ENCODE measurements at regions not wholly inside any gene's neighbourhood (a gene's known extent, or its start where the extent isn't known, plus 50 kb on each side); places are given as distances from the start of the nearest gene placed in this dataset.

DNA sequence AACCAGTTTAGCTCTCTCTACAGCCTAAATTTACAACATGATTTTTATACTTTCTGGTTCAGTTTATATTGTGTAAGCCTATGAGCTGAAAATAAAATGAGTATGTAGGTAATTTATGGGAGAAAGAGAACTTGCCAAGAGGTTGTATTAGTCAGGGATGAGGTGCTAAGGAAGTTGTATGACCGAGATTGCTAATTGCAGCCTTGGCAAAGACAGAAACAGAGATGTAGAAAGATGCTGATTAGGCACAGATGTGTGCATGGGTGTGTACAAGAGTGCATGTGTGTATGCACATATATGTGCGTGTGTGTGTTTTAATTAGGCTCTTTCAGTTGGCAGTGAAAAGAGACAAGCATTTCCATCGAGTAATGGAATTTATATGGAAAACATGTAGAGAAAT is 213.9 kb downstream of the FBXO15 start:
- Mint-ChIP-seq H3K4me1 (no peaks in the 10 kb centered on the region), H3K4me3 (no peak overlapping the region), H3K9me3 (peaks cover 0 to 2% of the 10 kb centered on the region in 2 experiments; a peak in 2 of 5 replicates), H3K27me3 (ENCODE audit: low read depth) (peaks cover 2% of the 10 kb centered on the region), H3K27ac (no peak overlapping the region), H3K36me3 (ENCODE audit: insufficient read depth in 1 of 3, low read depth in 3 of 3) (no peaks in the 10 kb centered on the region)
- H3K4me1 ChIP-seq (ENCODE audit: insufficient read depth, low read length) = no peaks in the 10 kb centered on the region
- H3K56ac ChIP-seq (ENCODE audit: insufficient read length, low read depth, low read length) = no peak overlapping the region
- H3K9ac ChIP-seq (ENCODE audit: extremely low read depth, insufficient read length, low read length) = no peak overlapping the region
- no peak overlapping the region for H3K14ac ChIP-seq (ENCODE audit: insufficient read depth, low read length)
- H3K27ac ChIP-seq (ENCODE audit: insufficient read length, low read depth, low read length) = no peak overlapping the region
- no peak overlapping the region for H2BK15ac ChIP-seq (ENCODE audit: low read depth, low read length)
- H2AFZ ChIP-seq (ENCODE audit: low read length) = no peak overlapping the region
- no peak for DNase-seq
- TF ChIP-seq, protein P1, sequence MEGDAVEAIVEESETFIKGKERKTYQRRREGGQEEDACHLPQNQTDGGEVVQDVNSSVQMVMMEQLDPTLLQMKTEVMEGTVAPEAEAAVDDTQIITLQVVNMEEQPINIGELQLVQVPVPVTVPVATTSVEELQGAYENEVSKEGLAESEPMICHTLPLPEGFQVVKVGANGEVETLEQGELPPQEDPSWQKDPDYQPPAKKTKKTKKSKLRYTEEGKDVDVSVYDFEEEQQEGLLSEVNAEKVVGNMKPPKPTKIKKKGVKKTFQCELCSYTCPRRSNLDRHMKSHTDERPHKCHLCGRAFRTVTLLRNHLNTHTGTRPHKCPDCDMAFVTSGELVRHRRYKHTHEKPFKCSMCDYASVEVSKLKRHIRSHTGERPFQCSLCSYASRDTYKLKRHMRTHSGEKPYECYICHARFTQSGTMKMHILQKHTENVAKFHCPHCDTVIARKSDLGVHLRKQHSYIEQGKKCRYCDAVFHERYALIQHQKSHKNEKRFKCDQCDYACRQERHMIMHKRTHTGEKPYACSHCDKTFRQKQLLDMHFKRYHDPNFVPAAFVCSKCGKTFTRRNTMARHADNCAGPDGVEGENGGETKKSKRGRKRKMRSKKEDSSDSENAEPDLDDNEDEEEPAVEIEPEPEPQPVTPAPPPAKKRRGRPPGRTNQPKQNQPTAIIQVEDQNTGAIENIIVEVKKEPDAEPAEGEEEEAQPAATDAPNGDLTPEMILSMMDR (conservative IDR thresholded peaks at IDR 0.05) = no peak
- H3K4ac ChIP-seq (ENCODE audit: low read depth, low read length) = no peak overlapping the region
- no peak overlapping the region for H4K8ac ChIP-seq (replicated peaks; ENCODE audit: insufficient read length, low read depth, low read length)
- no peak overlapping the region for H4K91ac ChIP-seq (ENCODE audit: insufficient read length, low read depth, low read length)
- no peak overlapping the region for H3T11ph ChIP-seq (ENCODE audit: low read length)
- no peak overlapping the region for H3K18ac ChIP-seq (ENCODE audit: insufficient read length, low read depth, low read length)
- no peak overlapping the region for H3K23ac ChIP-seq (ENCODE audit: insufficient read length, low read depth, low read length)
- no peaks in the 10 kb centered on the region for H3K79me1 ChIP-seq (ENCODE audit: insufficient read depth, low read depth, low read length, poor library complexity, severe bottlenecking)
- no CpG with 5 or more reads among the region's 3 CpGs for WGBS (ENCODE audit: extremely low coverage, insufficient read length, low lambda C conversion rate)
- no peaks in the 10 kb centered on the region for H3K27me3 ChIP-seq (ENCODE audit: insufficient read depth, low read length)
- no peak overlapping the region for H4K5ac ChIP-seq (ENCODE audit: insufficient read length, low read depth, low read length)
- no peaks in the 10 kb centered on the region for H3K23me2 ChIP-seq (ENCODE audit: insufficient read length, low read depth, low read length, poor library complexity, severe bottlenecking)
- H2AK5ac ChIP-seq (ENCODE audit: insufficient read length, low read length) = no peak overlapping the region
- H2BK120ac ChIP-seq (ENCODE audit: low read depth, low read length, poor library complexity, severe bottlenecking) = no peak overlapping the region
- no peaks in the 10 kb centered on the region for H4K20me1 ChIP-seq (ENCODE audit: control insufficient read depth, insufficient read depth, insufficient read length)
- H3K9me3 ChIP-seq (ENCODE audit: control insufficient read depth, low read depth, low read length) = no peaks in the 10 kb centered on the region
- no peak overlapping the region for H2BK20ac ChIP-seq (ENCODE audit: low read depth, low read length, poor library complexity, severe bottlenecking)
- no peak overlapping the region for H2BK12ac ChIP-seq (ENCODE audit: insufficient read length, low read depth, low read length)
- H2BK5ac ChIP-seq (ENCODE audit: insufficient read length, low read length) = no peak overlapping the region
- no peaks in the 10 kb centered on the region for H3K79me2 ChIP-seq (ENCODE audit: insufficient read depth, low read length)
- H3K4me2 ChIP-seq (ENCODE audit: insufficient read depth, insufficient read length, low read length) = no peak overlapping the region

Data from H9 (cell line).